Testis (tissue), 2 donors: ENCODE measurements at regions not wholly inside any gene's neighbourhood (a gene's known extent, or its start where the extent isn't known, plus 50 kb on each side); places are given as distances from the start of the nearest gene placed in this dataset.

Source experiments
- DNase-seq: peaks from one replicate; pipeline ENCODE4 v3.0.0-alpha.2; 2019
- H3K27ac ChIP-seq, 2 donors: fragments of 200-600 bp; sonication (generic); one replicate each; pipeline ENCODE4 v1.5.1; 2019
- H3K27me3 ChIP-seq: fragments of 200-600 bp; sonication (generic); one replicate; pipeline ENCODE4 v1.5.1; 2019
- H3K36me3 ChIP-seq: fragments of 200-600 bp; sonication (generic); one replicate; pipeline ENCODE4 v1.5.1; 2017; ENCODE audit warnings: low read depth; ENCODE audit errors: missing control alignments
- H3K4me1 ChIP-seq: fragments of 200-600 bp; sonication (generic); one replicate; pipeline ENCODE4 v1.5.1; 2019
- H3K4me3 ChIP-seq, 2 donors: fragments of 200-600 bp; sonication (generic); one replicate each; pipeline ENCODE4 v1.5.1; 2017 to 2019
- H3K9me3 ChIP-seq: fragments of 200-600 bp; sonication (generic); one replicate; pipeline ENCODE4 v1.5.1; 2017
- CTCF ChIP-seq, 3 experiments: fragments of 450-650 bp in 2 of 3; fragments of 200-600 bp in 1 of 3; sonication (generic) in 1 of 3; IDR thresholded peaks; one replicate each; pipeline ENCODE4 v1.5.1; 2016 to 2019; ENCODE audit warnings: antibody characterized with exemption in 3 of 3, mild to moderate bottlenecking in 2 of 3, moderate library complexity in 1 of 3
- POLR2A ChIP-seq: fragments of 450-650 bp; IDR thresholded peaks from one replicate; pipeline ENCODE4 v1.6.1; 2017; ENCODE audit warnings: antibody characterized with exemption, mild to moderate bottlenecking, moderate library complexity
- WGBS, 2 donors: methylation state at CpG; one replicate each; pipeline ENCODE4 v1.1.5; 2018; 5-methylcytosine and 5-hydroxymethylcytosine counted together
- intact Hi-C: fragments of 100-400 bp; cut with DNase I; formaldehyde crosslinking; loops from one replicate; pipeline ENCODE4 v1.15.1; 2023; ENCODE audit warnings: low total_unique reads

GRCh38 chr7:31439165-31439564, 74.7 kb upstream of the ITPRID1 start:
- 69 to 77% methylated on average over 3 of the region's 3 CpGs for WGBS, 2 donors
- TF ChIP-seq POLR2A = no peak
- no peak for TF ChIP-seq CTCF (IDR thresholded peaks at IDR 0.05)
- intact Hi-C loops = no loop called here
- Histone ChIP-seq H3K36me3 (no peaks in the 10 kb centered on the region), H3K9me3 (no peaks in the 10 kb centered on the region), H3K27ac (no peak overlapping the region), H3K27me3 (no peaks in the 10 kb centered on the region), H3K4me3 (no peak overlapping the region), H3K4me1 (no peaks in the 10 kb centered on the region)
- DNase-seq = no peak

DNA sequence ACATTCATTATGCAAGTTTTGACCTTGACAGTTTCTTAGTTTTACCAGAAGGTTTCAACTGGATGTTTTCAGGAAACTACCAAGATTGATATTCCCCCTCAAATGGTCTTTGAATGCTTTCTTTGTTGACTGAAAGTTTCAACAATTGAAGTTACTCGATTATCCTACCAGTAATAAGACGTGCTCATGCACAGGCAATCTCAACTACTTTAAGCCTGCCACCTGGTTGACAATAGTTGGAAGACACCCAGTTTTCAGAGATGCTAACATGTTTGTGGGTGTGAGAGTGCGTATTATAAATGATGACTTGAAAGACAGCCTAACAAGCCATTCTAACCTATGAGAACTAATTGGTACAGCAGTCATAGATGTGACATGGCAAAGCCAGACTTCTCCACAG, 73.4 kb upstream of the ITPRID1 start:
- 40 to 58% methylated on average over 3 of the region's 3 CpGs for WGBS, 2 donors
- H3K4me1 ChIP-seq = no peaks in the 10 kb centered on the region
- no peak for DNase-seq
- H3K27me3 ChIP-seq = no peaks in the 10 kb centered on the region
- no peaks in the 10 kb centered on the region for H3K36me3 ChIP-seq
- no peaks in the 10 kb centered on the region for H3K9me3 ChIP-seq
- H3K27ac ChIP-seq = no peak overlapping the region
- intact Hi-C loops = no loop called here
- H3K4me3 ChIP-seq = no peak overlapping the region
- no peak for TF ChIP-seq CTCF (IDR thresholded peaks at IDR 0.05)
- TF ChIP-seq POLR2A = no peak

DNA sequence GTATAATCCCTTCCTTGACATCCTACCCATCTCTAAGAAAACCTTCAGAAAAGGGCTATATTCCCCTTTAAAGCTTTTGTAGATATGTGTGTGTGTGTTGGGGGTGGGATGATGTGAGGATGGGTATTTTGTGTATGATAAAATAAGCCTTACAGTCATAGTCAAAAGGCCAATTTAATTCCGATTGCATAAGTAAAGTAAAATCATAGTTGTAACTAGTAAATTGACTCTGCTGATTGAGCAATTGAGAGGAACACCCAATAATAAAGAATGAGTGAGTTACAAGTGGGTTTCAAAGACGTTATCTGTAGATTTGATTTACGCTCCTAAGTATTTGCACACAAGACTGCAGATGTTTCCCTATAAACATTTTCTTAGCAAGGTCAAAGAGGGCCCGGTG, 71.3 kb upstream of the ITPRID1 start:
- WGBS, 2 donors = 45 to 61% methylated on average over 4 of the region's 4 CpGs

DNA sequence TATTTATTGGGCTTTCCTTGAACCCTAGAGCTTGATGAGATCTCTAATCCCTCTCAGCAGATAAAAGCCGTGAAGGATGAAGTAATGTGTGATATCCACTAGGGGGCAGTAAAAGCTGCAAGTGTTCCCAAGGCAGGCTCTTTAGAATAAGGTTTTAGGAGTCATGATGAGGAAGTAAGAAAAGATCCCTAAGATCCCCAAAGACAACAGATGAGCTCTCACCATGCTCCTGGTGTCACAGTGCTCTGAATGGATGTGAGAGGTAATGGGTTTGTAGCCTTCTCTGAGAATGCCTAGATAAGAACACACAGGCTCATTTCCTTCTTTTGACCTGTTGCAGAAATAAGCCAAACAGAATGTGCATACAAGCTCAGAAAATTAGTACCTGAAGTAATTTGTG, 70.4 kb upstream of the ITPRID1 start:
- peak; percentile 53 to 84 (median 61) for TF ChIP-seq CTCF (IDR thresholded peaks at IDR 0.05)
- TF ChIP-seq POLR2A = no peak
- H3K4me1 ChIP-seq = no peaks in the 10 kb centered on the region
- H3K36me3 ChIP-seq = no peaks in the 10 kb centered on the region
- H3K9me3 ChIP-seq = no peaks in the 10 kb centered on the region
- 7 to 11% methylated on average over 1 of the region's 1 CpG for WGBS, 2 donors
- H3K27me3 ChIP-seq = no peaks in the 10 kb centered on the region
- intact Hi-C loops = no loop called here
- no peak overlapping the region for H3K27ac ChIP-seq
- no peak for DNase-seq
- H3K4me3 ChIP-seq = no peak overlapping the region

More for the DNA sequence above, 71.3 kb upstream of the ITPRID1 start:
- no peaks in the 10 kb centered on the region for H3K4me1 ChIP-seq
- no peaks in the 10 kb centered on the region for H3K9me3 ChIP-seq
- no peak overlapping the region for H3K4me3 ChIP-seq
- H3K36me3 ChIP-seq = no peaks in the 10 kb centered on the region
- no peaks in the 10 kb centered on the region for H3K27me3 ChIP-seq
- no peak overlapping the region for H3K27ac ChIP-seq
- intact Hi-C loops = no loop called here
- no peak for DNase-seq
- TF ChIP-seq CTCF (IDR thresholded peaks at IDR 0.05) (no peak), POLR2A (no peak)

GRCh38 chr7:31444196-31444595, 69.7 kb upstream of the ITPRID1 start:
- no peaks in the 10 kb centered on the region for H3K4me1 ChIP-seq
- no peak for DNase-seq
- TF ChIP-seq CTCF (IDR thresholded peaks at IDR 0.05) (no peak), POLR2A (no peak)
- H3K36me3 ChIP-seq = no peaks in the 10 kb centered on the region
- 46 to 50% methylated on average over 2 of the region's 2 CpGs for WGBS, 2 donors
- no peak overlapping the region for H3K27ac ChIP-seq
- no peaks in the 10 kb centered on the region for H3K27me3 ChIP-seq
- no peaks in the 10 kb centered on the region for H3K9me3 ChIP-seq
- H3K4me3 ChIP-seq = no peak overlapping the region
- intact Hi-C loops = no loop called here
